Testis (tissue), 2 donors: ENCODE measurements at regions not wholly inside any gene's neighbourhood (a gene's known extent, or its start where the extent isn't known, plus 50 kb on each side); places are given as distances from the start of the nearest gene placed in this dataset.

Source experiments
- POLR2A ChIP-seq: fragments of 450-650 bp; IDR thresholded peaks from one replicate; pipeline ENCODE4 v1.6.1; 2017; ENCODE audit warnings: antibody characterized with exemption, mild to moderate bottlenecking, moderate library complexity
- TF ChIP-seq, protein P1 (sequence below), 3 experiments: fragments of 450-650 bp in 2 of 3; fragments of 200-600 bp in 1 of 3; sonication (generic) in 1 of 3; IDR thresholded peaks; one replicate each; pipeline ENCODE4 v1.5.1; 2016 to 2019; ENCODE audit warnings: antibody characterized with exemption in 3 of 3, mild to moderate bottlenecking in 2 of 3, moderate library complexity in 1 of 3

DNA sequence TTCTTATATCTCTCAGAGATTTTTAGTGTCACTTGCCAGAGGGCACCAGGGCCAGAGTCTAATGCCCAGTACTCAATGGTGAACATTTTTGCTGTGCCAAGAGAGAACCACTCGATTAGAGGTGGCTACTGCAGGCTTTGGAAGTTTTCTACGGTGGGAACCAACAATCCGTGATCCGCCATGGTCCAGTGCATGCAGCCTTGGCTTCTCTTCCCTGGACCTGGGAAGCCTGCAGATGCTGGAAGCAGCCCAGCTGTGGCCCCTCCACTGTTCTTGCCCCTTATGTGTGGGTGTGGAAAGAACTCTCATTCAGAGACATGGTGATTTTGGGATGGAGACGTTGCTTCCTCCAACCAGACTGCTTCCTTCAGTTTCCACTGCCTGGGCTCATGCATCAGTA, 224.2 kb downstream of the TSHZ3 start:
- TF ChIP-seq, protein P1, sequence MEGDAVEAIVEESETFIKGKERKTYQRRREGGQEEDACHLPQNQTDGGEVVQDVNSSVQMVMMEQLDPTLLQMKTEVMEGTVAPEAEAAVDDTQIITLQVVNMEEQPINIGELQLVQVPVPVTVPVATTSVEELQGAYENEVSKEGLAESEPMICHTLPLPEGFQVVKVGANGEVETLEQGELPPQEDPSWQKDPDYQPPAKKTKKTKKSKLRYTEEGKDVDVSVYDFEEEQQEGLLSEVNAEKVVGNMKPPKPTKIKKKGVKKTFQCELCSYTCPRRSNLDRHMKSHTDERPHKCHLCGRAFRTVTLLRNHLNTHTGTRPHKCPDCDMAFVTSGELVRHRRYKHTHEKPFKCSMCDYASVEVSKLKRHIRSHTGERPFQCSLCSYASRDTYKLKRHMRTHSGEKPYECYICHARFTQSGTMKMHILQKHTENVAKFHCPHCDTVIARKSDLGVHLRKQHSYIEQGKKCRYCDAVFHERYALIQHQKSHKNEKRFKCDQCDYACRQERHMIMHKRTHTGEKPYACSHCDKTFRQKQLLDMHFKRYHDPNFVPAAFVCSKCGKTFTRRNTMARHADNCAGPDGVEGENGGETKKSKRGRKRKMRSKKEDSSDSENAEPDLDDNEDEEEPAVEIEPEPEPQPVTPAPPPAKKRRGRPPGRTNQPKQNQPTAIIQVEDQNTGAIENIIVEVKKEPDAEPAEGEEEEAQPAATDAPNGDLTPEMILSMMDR (IDR thresholded peaks at IDR 0.05) = no peak
- no peak for TF ChIP-seq POLR2A
